Activated CD4-positive, CD25-positive, alpha-beta regulatory T cell treated with anti-CD3 and anti-CD28 coated beads, Interleukin-2, amount 50 U/mL, for 16 hours (primary cell): ENCODE measurements at regions not wholly inside any gene's neighbourhood (a gene's known extent, or its start where the extent isn't known, plus 50 kb on each side); places are given as distances from the start of the nearest gene placed in this dataset.
"Not testable (repeated sequence)": the region's sequence is repeated elsewhere in the genome, so short reads cannot be mapped to it uniquely, and the experiment has no call there.

Source experiments
- DNase-seq: peaks from one replicate; pipeline ENCODE4 v3.0.0-alpha.2; 2020; ENCODE audit warnings: low read depth, low spot score

GRCh38 chr15:26126819-26127387 lies 263.8 kb upstream of the ATP10A start:
- no peak for DNase-seq

- DNase-seq: no peak
These were observed 262.9 kb upstream of the ATP10A start for GRCh38 chr15:26126070-26126469.

DNA sequence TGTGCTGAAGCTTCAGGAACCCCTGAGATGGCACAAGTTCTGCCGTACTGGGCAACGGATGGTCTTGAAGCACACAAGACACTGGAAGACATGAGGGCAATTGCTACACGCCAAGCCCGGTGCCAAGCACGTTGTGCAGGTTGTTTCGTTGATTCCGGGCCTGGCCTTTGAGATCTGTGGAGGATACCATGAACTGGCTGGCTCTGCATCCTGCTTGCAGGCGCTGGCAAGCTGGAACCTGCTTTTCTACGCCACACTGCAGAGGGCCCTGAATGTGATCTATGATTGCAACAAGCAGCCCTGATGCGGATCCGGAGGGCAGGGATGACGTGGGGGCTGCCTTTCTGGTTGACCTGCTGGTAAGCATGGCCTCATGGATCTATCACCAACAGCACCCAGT lies 262.5 kb upstream of the ATP10A start:
- DNase-seq: no peak

DNA sequence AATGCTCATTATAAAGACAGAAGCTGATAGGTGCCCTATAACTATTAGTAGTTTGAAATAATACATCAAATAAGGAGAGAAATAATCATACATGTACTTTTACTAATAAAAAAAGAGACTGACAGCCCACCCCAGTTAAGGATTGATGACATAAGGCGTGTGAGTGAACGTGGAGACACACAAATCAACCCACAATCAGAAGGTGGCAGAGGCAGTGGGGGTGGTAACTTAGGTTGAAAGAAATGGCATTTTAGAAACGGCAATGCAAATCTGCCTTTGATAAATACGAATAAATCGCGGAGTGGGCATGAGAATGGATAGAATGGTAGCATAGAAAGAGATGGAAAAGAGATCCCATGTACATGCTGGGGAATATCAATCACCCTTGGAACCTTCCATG lies 256.2 kb upstream of the ATP10A start:
- no peak for DNase-seq

- no peak for DNase-seq
These were observed 252.3 kb upstream of the ATP10A start for GRCh38 chr15:26115229-26115943.

DNA sequence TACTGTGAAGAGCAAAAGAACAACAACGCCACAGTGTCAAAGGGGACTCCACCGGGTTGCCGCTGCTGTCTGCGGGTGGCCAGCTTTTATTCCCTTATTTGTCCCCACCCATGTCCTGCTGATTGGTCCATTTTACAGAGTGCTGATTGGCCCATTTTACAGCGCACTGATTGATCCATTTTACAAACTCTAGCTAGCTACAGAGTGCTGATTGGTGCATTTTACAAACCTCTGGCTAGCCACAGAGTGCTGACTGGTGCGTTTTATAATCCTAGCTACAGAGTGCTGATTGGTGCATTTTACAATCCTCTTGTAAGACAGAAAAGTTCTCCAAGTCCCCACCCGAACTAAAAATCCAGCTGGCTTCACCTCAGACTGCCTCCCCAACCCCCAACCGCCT lies 251.0 kb upstream of the ATP10A start:
- DNase-seq: not testable (repeated sequence)

DNA sequence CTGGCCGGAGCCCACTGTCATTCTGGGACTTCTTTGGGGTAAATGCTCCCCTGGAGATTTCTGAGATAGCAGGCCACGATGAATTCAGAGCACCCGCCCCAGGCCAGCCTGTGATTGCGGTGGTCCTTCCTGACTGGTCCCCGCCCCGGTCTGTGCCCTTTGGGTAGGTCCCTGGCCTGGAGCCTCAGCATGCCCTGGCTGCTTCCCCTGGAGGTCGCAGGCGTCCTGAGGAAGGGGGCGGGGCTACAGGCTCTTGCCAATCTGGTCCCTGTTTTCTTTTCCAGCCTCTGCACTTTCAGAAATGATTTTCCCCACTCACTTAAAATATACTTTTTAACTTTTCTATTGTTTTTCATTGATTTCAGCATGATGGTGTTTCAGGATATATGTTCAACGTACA lies 250.2 kb upstream of the ATP10A start:
- DNase-seq: no peak

- DNase-seq: no peak
These were observed 246.1 kb upstream of the ATP10A start for GRCh38 chr15:26109203-26109602.

DNA sequence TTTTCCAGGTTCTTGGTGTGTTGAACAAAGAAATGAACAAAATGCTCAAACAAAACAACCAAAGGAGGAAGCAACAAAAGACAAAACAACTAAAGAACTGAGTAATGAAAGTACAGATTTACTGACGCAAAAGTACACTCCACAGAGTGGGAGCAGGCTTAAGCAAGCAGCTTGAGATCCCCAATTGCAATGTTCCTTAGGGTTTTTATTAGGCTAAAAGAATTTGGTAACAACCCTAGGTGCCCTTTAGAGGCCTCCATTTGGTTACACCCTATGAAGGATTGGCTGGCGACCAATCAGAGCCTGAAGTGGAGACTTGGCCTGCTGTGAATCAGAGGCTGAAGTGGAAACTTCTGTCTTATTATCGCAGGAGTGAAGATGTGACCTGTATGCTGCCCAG lies 243.4 kb upstream of the ATP10A start:
- DNase-seq: no peak

DNA sequence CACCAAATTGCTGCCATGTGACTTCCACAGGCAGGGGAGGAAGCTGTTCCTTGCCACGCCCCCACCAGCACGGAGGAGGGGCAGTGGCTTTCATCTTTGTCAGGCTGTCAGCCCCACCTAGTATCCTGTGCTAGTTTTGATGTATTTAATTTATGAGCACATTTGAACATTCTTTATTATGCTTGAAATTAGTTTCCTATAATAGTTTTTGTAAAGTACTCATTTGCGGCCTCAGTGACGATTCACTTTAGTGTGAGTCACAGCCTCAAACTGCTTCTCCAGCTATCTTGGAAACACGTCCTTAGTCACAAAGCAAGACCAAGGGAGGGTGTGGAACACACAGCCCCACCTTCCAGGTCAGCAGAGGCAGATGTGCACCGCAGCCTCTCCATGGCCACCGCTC lies 239.9 kb upstream of the ATP10A start:
- DNase-seq: no peak

DNA sequence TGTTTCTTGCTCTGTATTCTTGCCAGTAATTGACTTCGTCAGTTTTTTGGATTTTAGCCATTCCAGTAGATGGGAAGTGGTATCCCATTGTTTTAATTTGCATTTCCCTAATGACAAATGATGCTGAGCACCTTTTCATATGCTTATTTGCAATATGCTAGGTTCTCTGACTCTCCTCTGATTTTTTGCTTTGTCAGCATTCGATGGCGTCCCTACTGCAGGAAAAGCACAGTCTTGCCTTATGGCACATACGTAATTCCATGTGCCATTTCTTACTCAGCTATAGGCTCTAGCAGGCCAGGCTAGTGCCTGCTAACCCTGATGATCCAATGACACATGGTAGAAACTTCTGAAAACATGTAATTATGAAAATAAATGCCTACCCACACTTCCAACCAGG lies 239.2 kb upstream of the ATP10A start:
- no peak for DNase-seq

GRCh38 chr15:26101443-26101842 lies 238.3 kb upstream of the ATP10A start:
- DNase-seq: no peak

- DNase-seq: no peak
These were observed 235.7 kb upstream of the ATP10A start for GRCh38 chr15:26098801-26099200.

DNA sequence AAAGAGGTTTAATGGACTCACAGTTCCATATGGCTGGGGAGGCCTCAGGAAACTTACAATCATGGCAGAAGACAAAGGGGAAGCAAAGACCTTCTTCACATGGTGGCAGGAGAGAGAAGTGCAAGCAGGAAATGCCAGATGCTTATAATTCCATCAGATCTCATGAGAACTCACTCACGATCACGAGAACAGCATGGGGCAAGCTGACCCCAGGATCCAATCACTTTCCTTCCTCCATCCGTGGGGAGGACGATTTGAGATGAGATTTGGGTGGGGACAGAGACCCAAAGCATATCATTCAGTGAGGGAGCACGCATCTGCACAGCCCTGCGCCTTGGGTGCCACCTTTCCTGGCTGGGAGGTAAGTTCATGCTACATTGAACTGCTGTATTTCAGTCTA lies 234.1 kb upstream of the ATP10A start:
- DNase-seq: no peak

- DNase-seq: no peak
These were observed 233.5 kb upstream of the ATP10A start for GRCh38 chr15:26096581-26096980.

DNA sequence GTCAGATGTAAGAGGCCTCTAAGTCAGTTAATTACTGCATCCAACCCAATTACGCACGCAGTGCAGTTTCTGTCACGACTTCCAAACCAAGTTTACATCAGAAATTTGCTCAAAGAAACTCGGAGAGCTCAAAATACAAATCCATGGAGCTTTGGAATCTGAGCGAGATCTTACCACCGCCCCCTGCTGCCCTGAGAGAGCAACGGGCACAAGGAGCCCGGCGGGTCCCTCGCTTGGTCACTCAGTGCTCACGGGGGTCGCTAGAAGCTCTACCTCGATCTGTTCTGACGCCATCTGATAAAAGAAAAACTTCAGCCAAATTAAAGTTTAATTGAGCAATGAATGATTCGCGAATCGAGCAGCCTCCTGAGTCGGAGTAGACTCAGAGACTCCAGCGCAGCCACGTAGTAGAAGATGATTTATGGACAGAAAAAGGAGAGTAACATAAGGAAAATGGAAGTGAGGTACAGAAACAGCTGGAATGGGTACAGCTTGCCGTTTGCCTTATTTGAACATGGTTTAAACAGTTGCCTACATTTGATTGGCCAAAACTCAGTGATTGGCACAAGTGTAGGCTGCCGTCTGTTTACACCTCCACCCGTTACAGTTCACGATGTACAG lies 232.7 kb upstream of the ATP10A start:
- no peak for DNase-seq

- DNase-seq: no peak
These were observed 228.1 kb upstream of the ATP10A start for GRCh38 chr15:26091184-26091583.

GRCh38 chr15:26087881-26088280 lies 224.8 kb upstream of the ATP10A start:
- no peak for DNase-seq

- DNase-seq: no peak
These were observed 224.3 kb upstream of the ATP10A start for GRCh38 chr15:26087395-26087794.

DNA sequence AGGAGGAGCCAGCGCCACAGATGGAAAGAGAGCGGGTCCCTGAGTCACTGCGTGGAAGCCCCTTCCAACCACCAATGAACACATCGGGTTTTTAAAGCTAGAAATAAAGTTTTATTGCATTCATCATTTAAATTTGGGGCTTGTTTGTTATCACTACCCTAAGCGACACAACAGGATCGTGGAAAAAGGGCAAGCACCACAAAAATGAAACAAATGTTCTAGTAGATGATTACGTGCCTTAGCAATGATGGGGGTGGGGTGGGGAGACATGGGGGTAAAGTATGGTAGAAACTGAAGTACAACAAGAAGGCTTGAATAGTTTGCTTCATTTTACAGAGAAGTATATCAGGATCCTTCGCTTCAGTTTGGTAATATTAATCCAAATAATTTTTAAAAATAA lies 221.6 kb upstream of the ATP10A start:
- DNase-seq: no peak

DNA sequence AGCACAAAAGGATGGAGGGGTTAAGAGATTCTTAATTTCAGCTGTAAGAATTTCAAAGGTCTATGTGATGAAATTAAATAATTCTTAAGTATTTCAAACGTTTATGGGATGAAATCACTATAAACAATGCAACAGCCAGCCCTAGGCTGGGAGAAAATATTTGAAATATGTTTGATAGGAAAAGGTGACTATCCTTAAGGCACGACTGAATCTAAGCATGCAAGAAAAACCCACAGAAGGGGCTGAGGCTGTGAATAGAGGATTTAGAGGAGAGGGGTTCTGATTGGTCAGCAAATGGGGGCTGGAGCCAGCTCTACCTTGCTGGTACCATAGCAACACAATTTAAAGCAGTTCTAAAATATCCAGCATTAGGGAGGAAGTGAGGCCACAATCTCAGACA lies 220.8 kb upstream of the ATP10A start:
- DNase-seq: no peak

- no peak for DNase-seq
These were observed 220.3 kb upstream of the ATP10A start for GRCh38 chr15:26083457-26083856.
